ENCODE measurements at regions not wholly inside any gene's neighbourhood (a gene's known extent, or its start where the extent isn't known, plus 50 kb on each side); places are given as distances from the start of the nearest gene placed in this dataset.
A peak's percentile ranks its signal among the peaks of the same experiment; 100 is the strongest.

- DNase-seq (ENCODE audit: low spot score), result no peak
Observed at GRCh38 chr2:88342749-88343148, 109.7 kb downstream of the FOXI3 start.

GRCh38 chr2:88334418-88334817 lies 118.1 kb downstream of the FOXI3 start:
- no peak for TF ChIP-seq CTCF (IDR thresholded peaks at IDR 0.05; ENCODE audit: extremely low read depth, missing control alignments)
- DNase-seq (ENCODE audit: low spot score), result no peak

More at GRCh38 chr2:88342749-88343148, 109.7 kb downstream of the FOXI3 start:
- no peak for TF ChIP-seq CTCF (IDR thresholded peaks at IDR 0.05; ENCODE audit: extremely low read depth, missing control alignments)

- peak; percentile 20 for DNase-seq (ENCODE audit: low spot score)
- TF ChIP-seq CTCF (IDR thresholded peaks at IDR 0.05; ENCODE audit: extremely low read depth, missing control alignments), result no peak
Observed at GRCh38 chr2:88331239-88331638, 121.3 kb downstream of the FOXI3 start.

- no peak for TF ChIP-seq CTCF (IDR thresholded peaks at IDR 0.05; ENCODE audit: extremely low read depth, missing control alignments)
- peak; percentile 58 for DNase-seq (ENCODE audit: low spot score)
Observed at GRCh38 chr2:88329815-88330603, 122.5 kb downstream of the FOXI3 start.

- no peak for DNase-seq (ENCODE audit: low spot score)
- TF ChIP-seq CTCF (IDR thresholded peaks at IDR 0.05; ENCODE audit: extremely low read depth, missing control alignments), result no peak
Observed at GRCh38 chr2:88321449-88322248, 130.8 kb downstream of the FOXI3 start.

- no peak for TF ChIP-seq CTCF (IDR thresholded peaks at IDR 0.05; ENCODE audit: extremely low read depth, missing control alignments)
- DNase-seq (ENCODE audit: low spot score), result no peak
Observed at GRCh38 chr2:88320076-88320773, 132.3 kb downstream of the FOXI3 start.

- TF ChIP-seq CTCF (IDR thresholded peaks at IDR 0.05; ENCODE audit: extremely low read depth, missing control alignments), result no peak
- no peak for DNase-seq (ENCODE audit: low spot score)
Observed at GRCh38 chr2:88318956-88319330, 133.6 kb downstream of the FOXI3 start.
